ENCODE measurements at regions not wholly inside any gene's neighbourhood (a gene's known extent, or its start where the extent isn't known, plus 50 kb on each side); places are given as distances from the start of the nearest gene placed in this dataset.

DNA sequence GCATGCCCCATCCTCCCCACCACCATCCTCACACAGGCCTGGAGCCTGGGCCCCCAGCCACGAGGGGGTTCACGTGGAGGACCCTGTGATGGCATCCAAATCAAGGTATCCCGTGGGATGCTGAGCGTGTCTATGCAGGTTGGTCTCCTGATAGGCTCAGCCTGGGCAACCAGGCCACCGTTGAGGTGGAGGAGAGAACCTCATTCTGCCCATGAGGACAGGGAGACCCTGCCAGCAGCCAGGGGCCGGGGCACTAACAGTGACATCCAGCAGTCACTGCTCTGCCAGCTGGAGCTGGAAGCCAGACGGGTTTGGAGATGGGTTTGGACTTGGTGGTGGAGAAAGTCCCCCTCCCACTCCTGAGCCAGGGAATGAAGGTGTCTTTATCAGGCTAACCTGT, 582.8 kb downstream of the MATN1 start:
- Histone ChIP-seq H3K4me2 (no peak overlapping the region), H3K79me2 (ENCODE audit: insufficient read depth, low read depth) (no peaks in the 10 kb centered on the region), H3K27me3 (ENCODE audit: insufficient read depth, low read depth) (peaks cover 7% of the 10 kb centered on the region; the same call in 1 of the 2 replicates), H3K9ac (no peak overlapping the region), H3K36me3 (ENCODE audit: insufficient read depth) (no peaks in the 10 kb centered on the region), H3K4me1 (ENCODE audit: low read depth, poor library complexity, severe bottlenecking) (no peaks in the 10 kb centered on the region), H2AFZ (ENCODE audit: low read depth) (no peak overlapping the region), H3K4me3 (IDR thresholded peaks at IDR 0.05; ENCODE audit: insufficient read depth, low read depth, low read length) (no peak overlapping the region), H3K27ac (no peak overlapping the region), H4K20me1 (ENCODE audit: insufficient read depth) (no peaks in the 10 kb centered on the region)
- TF ChIP-seq, protein P1, sequence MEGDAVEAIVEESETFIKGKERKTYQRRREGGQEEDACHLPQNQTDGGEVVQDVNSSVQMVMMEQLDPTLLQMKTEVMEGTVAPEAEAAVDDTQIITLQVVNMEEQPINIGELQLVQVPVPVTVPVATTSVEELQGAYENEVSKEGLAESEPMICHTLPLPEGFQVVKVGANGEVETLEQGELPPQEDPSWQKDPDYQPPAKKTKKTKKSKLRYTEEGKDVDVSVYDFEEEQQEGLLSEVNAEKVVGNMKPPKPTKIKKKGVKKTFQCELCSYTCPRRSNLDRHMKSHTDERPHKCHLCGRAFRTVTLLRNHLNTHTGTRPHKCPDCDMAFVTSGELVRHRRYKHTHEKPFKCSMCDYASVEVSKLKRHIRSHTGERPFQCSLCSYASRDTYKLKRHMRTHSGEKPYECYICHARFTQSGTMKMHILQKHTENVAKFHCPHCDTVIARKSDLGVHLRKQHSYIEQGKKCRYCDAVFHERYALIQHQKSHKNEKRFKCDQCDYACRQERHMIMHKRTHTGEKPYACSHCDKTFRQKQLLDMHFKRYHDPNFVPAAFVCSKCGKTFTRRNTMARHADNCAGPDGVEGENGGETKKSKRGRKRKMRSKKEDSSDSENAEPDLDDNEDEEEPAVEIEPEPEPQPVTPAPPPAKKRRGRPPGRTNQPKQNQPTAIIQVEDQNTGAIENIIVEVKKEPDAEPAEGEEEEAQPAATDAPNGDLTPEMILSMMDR (conservative IDR thresholded peaks at IDR 0.05; ENCODE audit: low read depth, low read length): no peak

DNA sequence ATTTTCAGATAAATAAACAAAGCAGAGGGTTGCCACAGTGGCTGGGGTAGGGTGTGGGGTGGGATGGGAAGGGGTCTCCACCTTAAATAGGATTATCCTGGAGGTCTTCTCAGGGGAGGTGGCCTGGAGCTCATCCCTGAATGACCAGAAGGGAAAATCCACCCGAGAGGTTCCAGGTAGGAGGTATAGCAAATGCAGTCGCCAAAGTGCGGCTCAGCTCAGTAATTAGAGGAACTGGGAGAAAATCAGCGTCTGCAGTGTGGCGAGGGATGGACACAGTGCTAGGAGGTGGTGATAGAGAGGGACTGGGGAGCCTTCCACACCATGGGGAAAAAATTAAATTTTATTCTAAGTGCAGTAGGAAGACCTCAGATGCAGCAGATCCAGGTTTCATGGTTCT, 584.5 kb downstream of the MATN1 start:
- Histone ChIP-seq H3K4me3 (IDR thresholded peaks at IDR 0.05; ENCODE audit: insufficient read depth, low read depth, low read length) (no peak overlapping the region), H3K9ac (no peak overlapping the region), H3K4me2 (no peak overlapping the region), H3K4me1 (ENCODE audit: low read depth, poor library complexity, severe bottlenecking) (no peaks in the 10 kb centered on the region), H3K36me3 (ENCODE audit: insufficient read depth) (no peaks in the 10 kb centered on the region), H3K27ac (no peak overlapping the region), H3K79me2 (ENCODE audit: insufficient read depth, low read depth) (no peaks in the 10 kb centered on the region), H2AFZ (ENCODE audit: low read depth) (no peak overlapping the region), H4K20me1 (ENCODE audit: insufficient read depth) (no peaks in the 10 kb centered on the region), H3K27me3 (ENCODE audit: insufficient read depth, low read depth) (peaks cover 7% of the 10 kb centered on the region; the same call in 1 of the 2 replicates)
- TF ChIP-seq, protein P1 (conservative IDR thresholded peaks at IDR 0.05; ENCODE audit: low read depth, low read length): no peak

DNA sequence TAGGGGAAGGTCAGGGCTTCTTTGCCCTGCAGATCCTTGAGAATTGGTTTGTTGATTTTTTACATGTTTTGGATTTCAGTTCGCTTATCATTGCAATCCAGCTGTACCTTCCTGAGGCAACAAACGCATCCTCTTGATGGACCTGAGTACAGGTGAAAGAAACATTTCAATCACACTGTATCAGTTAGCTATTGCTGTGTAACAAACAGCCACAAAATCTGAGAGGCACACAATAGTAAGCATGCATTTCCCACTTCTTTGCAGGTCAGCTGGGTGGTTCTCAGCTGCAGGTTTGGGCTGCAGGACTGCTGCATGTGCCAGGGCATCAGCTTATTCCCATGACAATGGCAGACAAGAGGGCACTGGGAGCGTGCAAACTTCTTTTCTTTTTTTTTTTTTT, 586.4 kb downstream of the MATN1 start:
- no peaks in the 10 kb centered on the region for H3K4me1 ChIP-seq (ENCODE audit: low read depth, poor library complexity, severe bottlenecking)
- no peak overlapping the region for H3K4me2 ChIP-seq
- H3K27ac ChIP-seq: no peak overlapping the region
- no peaks in the 10 kb centered on the region for H3K36me3 ChIP-seq (ENCODE audit: insufficient read depth)
- H2AFZ ChIP-seq (ENCODE audit: low read depth): no peak overlapping the region
- TF ChIP-seq, protein P1 (conservative IDR thresholded peaks at IDR 0.05; ENCODE audit: low read depth, low read length): no peak
- H3K79me2 ChIP-seq (ENCODE audit: insufficient read depth, low read depth): no peaks in the 10 kb centered on the region
- H3K4me3 ChIP-seq (IDR thresholded peaks at IDR 0.05; ENCODE audit: insufficient read depth, low read depth, low read length): no peak overlapping the region
- H4K20me1 ChIP-seq (ENCODE audit: insufficient read depth): no peaks in the 10 kb centered on the region
- H3K27me3 ChIP-seq (ENCODE audit: insufficient read depth, low read depth): peaks cover 7% of the 10 kb centered on the region; the same call in 1 of the 2 replicates
- H3K9ac ChIP-seq: no peak overlapping the region

DNA sequence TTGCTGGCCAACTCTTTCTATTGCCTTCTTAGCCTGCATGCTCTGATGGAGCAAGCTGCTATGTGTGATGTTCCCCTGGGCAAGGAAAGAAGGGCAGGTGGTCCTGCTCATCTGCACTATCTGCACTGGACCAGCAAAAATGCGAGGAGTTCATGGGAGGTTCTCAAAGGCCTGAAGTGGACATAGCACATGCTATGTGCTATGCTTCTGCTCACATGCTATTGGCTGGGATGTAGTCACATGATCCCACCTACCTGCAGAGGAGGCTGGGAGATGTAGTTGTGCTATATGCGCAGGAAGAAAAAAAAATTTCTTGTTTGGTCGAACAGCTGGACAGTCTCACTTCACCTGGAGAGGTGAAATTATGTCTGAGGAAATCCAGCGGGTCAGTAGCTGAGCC, 587.7 kb downstream of the MATN1 start:
- TF ChIP-seq, protein P1 (conservative IDR thresholded peaks at IDR 0.05; ENCODE audit: low read depth, low read length): no peak
- Histone ChIP-seq H4K20me1 (ENCODE audit: insufficient read depth) (no peaks in the 10 kb centered on the region), H3K27me3 (ENCODE audit: insufficient read depth, low read depth) (peaks cover 7% of the 10 kb centered on the region; the same call in 1 of the 2 replicates), H2AFZ (ENCODE audit: low read depth) (no peak overlapping the region), H3K27ac (no peak overlapping the region), H3K79me2 (ENCODE audit: insufficient read depth, low read depth) (no peaks in the 10 kb centered on the region), H3K4me2 (no peak overlapping the region), H3K4me1 (ENCODE audit: low read depth, poor library complexity, severe bottlenecking) (no peaks in the 10 kb centered on the region), H3K36me3 (ENCODE audit: insufficient read depth) (no peaks in the 10 kb centered on the region), H3K9ac (no peak overlapping the region), H3K4me3 (IDR thresholded peaks at IDR 0.05; ENCODE audit: insufficient read depth, low read depth, low read length) (no peak overlapping the region)

Data from KMS-11 (cell line).